ENCODE measurements at regions not wholly inside any gene's neighbourhood (a gene's known extent, or its start where the extent isn't known, plus 50 kb on each side); places are given as distances from the start of the nearest gene placed in this dataset.

DNA sequence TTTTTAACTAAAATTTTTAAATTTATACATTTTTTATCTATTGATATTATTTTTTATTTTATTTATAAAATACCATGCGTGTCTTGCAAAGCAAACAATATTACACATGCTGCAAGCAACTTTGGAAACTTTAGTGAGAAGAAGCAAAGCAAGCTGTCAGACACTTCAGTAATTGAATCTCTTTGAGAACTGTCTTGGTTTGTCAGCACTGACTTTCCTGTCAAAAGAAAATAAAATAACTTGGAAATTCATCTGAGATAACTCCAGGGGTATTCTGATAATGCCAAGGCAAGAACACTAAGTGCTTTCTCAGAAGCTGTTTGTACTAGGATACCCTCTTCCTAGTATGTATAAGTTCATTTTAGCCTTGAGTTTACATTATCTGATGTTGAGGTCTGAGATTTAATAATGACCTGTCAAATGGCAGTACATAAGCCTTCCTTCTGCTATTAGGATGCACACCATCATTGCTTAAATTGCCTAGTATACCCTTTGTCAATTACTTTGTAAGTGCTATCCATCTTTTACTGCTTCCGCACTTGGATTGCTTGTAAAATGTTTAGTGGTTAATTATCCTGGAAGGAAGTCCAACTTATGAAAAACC, 624.2 kb upstream of the AGA start:
- no peak for DNase-seq

GRCh38 chr4:178068136-178068535, 625.9 kb upstream of the AGA start:
- DNase-seq = no peak

DNA sequence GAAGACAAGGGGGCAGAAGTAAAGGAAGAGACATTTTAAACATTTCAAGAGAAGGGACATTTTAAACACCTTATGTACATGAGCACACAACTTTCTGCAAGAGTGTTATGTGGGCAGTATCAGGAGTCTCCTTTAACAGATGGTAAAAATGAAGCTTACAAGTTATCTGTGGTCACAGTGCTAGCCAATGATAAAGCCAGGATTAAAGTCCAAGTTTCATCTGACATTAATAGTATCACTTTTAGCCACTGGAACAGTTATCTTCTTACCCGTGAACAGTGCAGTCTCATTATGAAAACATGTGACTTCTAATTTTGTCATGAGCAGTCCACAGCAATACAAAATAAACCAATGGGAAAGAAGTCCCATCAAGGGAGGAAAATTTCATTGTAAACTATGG, 627.9 kb upstream of the AGA start:
- DNase-seq = no peak

- no peak for DNase-seq
Observed at GRCh38 chr4:178080312-178080711, 638.1 kb upstream of the AGA start.

DNA sequence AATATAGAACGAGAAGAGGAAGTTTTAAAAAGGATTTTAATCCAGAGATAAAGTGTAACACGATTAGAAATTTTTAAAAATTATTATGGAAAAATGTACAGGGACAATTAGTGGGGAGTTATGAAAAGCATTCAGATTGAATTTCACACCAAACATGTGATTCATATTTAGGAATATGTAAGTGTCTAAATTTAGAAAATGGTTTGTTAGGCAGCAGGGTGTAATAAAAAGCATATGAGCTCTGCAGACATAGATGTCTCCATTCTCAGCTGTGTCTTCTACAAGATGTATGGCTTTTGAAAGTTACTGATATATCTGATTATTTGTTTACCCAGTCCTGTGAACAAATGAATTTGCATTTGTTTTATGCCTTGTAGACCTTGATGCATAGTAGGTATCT, 638.9 kb upstream of the AGA start:
- no peak for DNase-seq

DNA sequence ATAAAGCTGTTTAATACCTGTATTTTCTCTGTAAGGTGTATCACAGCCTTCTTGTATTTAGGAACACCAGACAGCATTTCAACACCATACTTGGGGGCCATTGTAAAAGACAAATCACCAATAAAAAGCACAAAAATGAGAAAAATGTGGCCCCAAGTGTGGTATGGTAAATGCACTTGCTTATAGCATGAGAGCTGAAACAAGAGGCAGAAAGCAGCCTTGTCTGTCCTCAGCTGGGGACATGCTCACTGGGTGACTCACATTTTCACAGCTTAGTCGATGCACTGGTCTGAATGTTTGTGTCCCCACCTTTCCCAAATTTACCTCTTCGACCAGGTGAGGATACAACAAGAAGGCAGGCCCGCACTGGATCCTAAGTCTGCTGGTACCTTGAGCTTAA, 639.7 kb upstream of the AGA start:
- DNase-seq = no peak

DNA sequence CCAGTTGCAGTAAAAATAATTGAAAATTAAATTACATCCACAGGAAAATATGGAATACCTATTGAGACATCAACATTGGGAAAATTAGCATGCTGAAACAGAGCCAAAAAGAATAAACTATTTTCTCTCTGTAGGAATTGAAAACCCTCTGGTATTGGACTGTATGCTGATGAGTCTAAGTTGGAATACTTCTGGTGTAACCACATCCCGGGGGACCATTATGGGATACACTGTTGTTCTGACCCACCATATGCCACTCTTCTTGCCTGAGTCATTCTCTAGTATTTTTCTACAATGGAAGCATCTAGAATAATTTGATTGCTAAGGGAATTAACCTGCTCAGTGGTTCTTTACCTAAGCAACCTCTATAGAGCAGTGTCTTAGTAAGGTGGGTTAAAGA, 640.7 kb upstream of the AGA start:
- DNase-seq = no peak

DNA sequence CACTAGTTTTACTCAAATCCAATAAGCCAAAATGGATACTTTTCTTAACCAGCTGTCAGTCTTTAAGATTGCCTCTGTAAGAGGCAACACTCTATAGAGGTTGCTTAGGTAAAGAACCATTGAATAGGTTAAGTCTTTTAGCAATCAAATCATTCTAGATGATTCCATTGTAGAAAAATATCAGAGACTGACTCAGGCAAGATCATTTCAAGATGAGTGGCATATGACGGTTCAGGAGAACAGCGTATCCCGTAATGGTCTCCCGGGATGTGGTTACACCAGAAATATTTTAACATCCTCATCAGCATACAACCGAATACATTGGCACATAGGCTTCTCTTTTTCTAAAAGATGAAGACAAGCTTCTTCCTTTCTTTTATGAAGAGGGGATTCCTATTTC, 641.7 kb upstream of the AGA start:
- no peak for DNase-seq

DNA sequence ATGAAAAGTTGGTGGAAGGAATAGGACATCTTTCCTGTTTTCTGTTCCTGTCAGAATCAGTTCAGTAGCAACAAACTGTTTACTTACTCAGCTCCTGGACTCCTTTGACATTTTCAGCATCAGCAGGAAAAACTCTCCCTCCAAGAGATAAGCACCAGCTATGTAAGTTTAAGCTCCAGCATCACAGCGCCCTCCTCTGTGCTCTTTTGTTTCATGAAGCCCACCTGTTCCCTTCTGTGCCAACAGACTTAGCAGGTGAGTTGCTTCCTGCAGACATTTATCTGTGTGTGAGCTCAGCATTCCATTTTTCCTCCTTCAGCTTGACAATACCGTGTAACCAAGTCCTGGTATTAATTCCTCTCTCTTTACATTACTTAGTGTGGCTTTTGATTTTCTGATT, 644.1 kb upstream of the AGA start:
- no peak for DNase-seq

DNA sequence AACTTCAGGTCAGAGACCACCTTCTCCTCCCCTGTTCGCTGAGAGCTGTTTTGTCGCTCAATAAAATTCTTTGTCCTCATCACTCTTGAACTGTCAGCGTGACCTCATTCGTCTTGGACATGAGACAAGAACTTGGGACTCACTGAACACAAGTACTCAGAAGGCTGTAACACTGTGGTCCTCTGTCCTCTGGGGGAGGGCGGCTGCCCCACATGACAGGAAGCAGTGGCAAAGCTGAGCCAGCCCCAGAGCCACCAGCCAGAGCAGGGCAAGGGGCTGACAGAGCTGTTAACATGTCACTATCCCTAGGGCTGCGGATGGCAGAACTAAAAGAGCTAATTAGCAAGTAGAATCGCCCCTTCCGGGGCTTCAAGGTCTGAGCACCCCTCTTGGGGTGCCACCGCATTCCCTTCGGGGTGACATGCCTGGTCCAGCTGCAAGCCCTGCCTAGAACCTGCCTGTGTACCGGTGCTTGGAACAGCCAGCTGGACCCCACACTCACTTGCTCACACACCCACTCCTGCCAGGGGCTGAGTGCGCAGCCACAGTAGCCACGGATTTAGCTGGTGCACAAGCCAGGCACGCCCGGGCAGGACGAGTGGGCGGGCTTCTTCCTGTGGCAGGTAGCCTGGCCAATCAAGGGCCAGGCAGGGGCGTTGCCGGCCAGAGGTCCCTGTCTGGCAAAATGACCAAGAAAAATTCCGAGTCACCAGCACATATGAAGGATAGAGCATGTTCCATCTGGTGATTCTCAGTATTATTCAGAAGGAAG, 648.6 kb upstream of the AGA start:
- no peak for DNase-seq

GRCh38 chr4:178102139-178102538, 659.9 kb upstream of the AGA start:
- DNase-seq = no peak

DNA sequence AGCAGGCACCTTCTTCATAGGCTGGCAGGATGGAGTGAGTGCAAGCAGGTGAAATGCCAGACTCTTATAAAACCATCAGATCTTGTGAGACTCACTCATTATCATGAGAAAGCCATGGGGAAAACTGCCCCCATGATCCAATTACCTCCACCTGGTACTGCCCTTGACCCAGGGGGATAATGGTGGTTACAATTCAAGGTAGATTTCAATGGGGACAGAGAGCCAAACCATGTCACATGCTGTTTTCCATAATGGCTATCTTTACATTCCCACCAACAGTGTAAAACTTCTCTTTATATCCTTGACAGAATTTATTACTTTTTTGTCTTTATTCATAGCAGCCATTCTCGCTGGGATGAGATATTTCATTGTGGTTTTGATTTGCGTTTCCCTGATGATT, 663.0 kb upstream of the AGA start:
- DNase-seq = no peak

DNA sequence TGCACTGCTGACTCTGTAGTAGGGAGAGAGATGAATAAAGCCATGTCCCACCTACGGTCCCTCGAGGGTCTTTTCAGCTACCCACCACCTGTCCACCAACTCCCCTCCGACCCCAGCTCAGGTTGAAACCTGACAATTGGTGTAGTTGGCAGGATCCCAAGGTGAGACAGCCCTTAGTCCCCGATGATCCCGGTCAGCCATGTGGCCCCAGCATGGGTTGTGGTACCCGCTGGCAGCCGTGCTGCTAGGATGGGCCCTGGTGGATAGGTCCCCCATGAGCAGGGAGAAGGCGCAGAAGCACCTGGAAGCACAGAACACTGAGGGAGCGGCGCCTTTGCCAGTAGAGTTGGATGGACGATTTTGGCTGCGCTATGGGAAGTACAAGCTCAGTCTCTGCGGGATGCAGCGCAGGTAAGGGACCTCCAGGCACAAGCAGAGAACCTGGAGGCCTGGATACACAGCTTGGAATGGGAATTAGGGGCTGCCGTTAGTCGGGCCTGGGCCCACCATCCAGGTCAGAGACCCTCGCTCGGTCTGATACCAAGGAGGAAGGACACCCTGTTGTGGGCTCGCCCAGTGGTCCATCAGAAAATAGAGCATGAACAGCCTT, 694.6 kb upstream of the AGA start:
- DNase-seq = no peak

DNA sequence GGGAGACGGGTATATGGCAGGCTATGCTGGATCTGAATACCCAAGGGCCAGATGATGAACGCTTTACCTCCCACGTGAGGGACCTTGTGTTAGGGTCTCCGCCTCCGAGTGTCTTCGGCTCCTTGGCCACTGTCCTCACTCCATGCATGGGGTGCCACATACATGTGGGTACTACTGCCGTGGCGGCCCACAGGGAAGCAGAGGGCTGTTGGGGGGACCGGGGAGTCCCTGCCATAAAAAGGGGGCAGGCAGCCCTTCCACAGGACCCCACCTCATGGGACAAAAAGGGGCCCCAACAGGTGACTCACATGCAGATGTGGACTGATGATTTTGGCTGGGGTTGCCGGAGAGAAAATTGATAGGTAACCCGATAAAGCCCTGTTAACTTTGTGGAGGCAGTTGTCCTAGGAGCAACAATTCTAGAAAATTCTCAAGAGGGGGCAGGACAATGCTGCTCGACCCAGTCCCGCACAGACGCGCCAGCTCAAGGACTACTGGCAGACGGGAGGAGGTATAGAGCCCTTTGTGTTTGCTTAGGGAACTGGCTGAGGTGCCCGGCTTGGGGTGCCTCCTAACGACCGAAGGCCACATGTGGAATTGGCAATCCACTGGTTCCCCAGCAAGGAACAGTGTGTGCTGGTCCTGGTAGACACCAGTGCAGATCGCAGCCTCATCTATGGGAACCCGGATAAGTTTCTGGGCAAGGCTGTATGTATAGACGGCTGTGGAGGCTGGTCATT, 695.7 kb upstream of the AGA start:
- no peak for DNase-seq

GRCh38 chr4:178138491-178138890, 696.3 kb upstream of the AGA start:
- DNase-seq = no peak

- DNase-seq = no peak
Observed at GRCh38 chr4:178140326-178140915, 698.2 kb upstream of the AGA start.

- no peak for DNase-seq
Observed at GRCh38 chr4:178142724-178143123, 700.5 kb upstream of the AGA start.

DNA sequence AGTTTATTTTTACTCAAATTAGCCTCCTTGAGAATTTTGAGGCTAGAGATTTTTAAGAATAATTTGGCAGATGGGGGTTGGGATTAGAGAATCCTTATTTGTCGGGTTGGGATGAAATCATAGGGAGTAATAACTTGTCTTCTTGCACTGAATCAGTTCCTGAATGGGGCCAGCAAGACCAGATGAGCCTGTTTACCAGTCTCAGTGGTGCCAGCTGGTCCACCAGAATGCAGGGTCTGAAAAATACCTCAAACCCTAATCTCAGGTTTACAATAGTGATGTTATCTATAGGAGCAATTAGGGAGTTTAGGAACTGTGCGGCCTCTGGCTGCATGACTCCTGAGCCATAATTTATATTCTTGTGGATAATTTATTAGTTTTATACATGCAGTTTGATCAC, 705.9 kb upstream of the AGA start:
- no peak for DNase-seq

- DNase-seq = no peak
Observed at GRCh38 chr4:178165251-178165950, 723.2 kb upstream of the AGA start.

- no peak for DNase-seq
Observed at GRCh38 chr4:178165951-178166308, 723.7 kb upstream of the AGA start.

DNA sequence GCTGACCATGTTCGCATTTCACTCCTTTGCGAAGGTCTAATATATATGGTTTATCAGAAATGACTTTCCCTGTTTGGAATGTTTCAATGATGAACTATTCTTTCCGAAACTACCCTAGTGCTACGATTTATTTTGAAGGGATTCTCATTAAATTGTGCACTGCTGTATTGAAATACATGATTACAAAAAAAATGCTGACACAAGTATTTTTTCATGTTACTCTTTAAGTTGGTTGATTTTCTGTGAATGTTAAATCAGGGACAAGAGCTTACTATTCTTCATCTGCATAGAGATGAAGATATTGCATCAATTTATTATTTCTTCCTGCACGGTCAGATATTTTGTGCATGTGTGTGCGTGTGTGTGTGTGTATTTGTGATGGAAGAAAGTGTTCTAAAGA, 731.5 kb upstream of the AGA start:
- no peak for DNase-seq

DNA sequence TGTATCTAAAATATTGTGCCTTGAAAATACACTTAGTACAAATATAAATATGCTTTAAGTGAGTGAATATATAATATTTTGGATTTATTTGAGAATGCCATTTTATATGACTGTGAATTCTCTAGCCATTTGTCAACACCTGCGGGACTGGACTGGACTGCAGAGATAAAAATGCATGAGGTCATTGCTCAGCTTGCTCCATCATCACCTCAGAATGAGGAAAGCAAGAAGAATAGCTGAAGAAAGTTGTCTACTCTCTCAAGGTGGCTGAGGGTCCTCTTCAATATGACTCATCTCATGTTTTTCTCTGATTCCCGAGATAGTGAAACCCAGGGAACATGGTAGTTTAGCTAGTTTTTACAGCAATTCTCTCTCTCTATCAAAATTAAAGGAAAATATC, 732.5 kb upstream of the AGA start:
- DNase-seq = no peak

GRCh38 chr4:178185517-178185916, 743.3 kb upstream of the AGA start:
- DNase-seq = no peak
